ENCODE measurements at regions not wholly inside any gene's neighbourhood (a gene's known extent, or its start where the extent isn't known, plus 50 kb on each side); places are given as distances from the start of the nearest gene placed in this dataset.
"Not testable (repeated sequence)": the region's sequence is repeated elsewhere in the genome, so short reads cannot be mapped to it uniquely, and the experiment has no call there.

DNA sequence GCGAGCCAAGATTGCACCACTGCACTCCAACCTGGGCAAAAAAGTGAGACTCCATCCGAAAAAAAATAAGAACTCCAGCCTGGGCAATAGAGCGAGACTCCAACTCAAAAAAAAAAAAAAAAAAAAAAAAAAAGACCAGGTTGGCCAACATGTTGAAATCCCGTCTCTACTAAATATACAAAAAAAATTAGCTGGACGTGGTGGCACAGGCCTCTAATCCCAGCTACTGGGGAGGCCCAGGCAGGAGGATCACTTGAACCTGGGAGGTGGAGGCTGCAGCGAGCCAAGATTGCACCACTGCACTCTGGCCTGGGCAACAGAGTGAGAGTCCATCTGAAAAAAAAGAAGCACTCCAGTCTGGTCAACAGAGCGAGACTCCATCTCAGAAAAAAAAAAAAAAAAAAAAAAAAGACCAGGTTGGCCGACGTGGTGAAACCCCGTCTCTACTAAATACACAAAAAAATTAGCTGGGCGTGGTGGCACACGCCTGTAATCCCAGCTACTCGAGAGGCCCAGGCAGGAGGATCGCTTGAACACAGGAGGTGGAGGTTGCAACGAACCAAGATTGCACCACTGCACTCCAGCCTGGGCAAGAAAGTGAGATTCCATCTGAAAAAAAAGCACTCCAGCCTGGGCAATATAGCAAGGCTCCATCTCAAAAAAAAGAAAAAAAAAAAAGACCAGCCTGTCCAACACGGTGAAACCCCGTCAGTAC, 1603.7 kb downstream of the RPIA start:
- CTCF ChIA-PET, result interaction anchor here (0.8 kb wide), 1 partner anchor 1207 kb away, joined by 6 read pairs; no protein-coding TSS in a partner anchor
- H3K9me3 ChIP-seq (ENCODE audit: control insufficient read depth, insufficient read depth, low read length), result peaks cover 68% of the 10 kb centered on the region
- H3K27ac ChIP-seq (ENCODE audit: low read depth, low read length); POLR2A ChIA-PET; H3K27me3 ChIP-seq (ENCODE audit: control insufficient read depth, insufficient read depth, low read length); DNase-seq (ENCODE audit: low read depth, low spot score); H3K4me3 ChIP-seq (ENCODE audit: low read depth, low read length): not testable (repeated sequence)

GRCh38 chr2:90296484-90296777, 1605.0 kb downstream of the RPIA start:
- CTCF ChIA-PET; DNase-seq (ENCODE audit: low read depth, low spot score); H3K27me3 ChIP-seq (ENCODE audit: control insufficient read depth, insufficient read depth, low read length); H3K27ac ChIP-seq (ENCODE audit: low read depth, low read length); POLR2A ChIA-PET; H3K4me3 ChIP-seq (ENCODE audit: low read depth, low read length): not testable (repeated sequence)
- peaks cover 55% of the 10 kb centered on the region for H3K9me3 ChIP-seq (ENCODE audit: control insufficient read depth, insufficient read depth, low read length)

- H3K4me3 ChIP-seq (ENCODE audit: low read depth, low read length); CTCF ChIA-PET; H3K27me3 ChIP-seq (ENCODE audit: control insufficient read depth, insufficient read depth, low read length): not testable (repeated sequence)
These were observed 1606.2 kb downstream of the RPIA start for GRCh38 chr2:90297701-90298100.

GRCh38 chr2:90298126-90298755, 1606.8 kb downstream of the RPIA start:
- H3K27ac ChIP-seq (ENCODE audit: low read depth, low read length); H3K4me3 ChIP-seq (ENCODE audit: low read depth, low read length); POLR2A ChIA-PET; CTCF ChIA-PET; DNase-seq (ENCODE audit: low read depth, low spot score); H3K27me3 ChIP-seq (ENCODE audit: control insufficient read depth, insufficient read depth, low read length): not testable (repeated sequence)
- H3K9me3 ChIP-seq (ENCODE audit: control insufficient read depth, insufficient read depth, low read length), result peaks cover 39% of the 10 kb centered on the region

More at GRCh38 chr2:90297701-90298100, 1606.2 kb downstream of the RPIA start:
- H3K27ac ChIP-seq (ENCODE audit: low read depth, low read length); DNase-seq (ENCODE audit: low read depth, low spot score); POLR2A ChIA-PET: not testable (repeated sequence)
- peaks cover 44% of the 10 kb centered on the region for H3K9me3 ChIP-seq (ENCODE audit: control insufficient read depth, insufficient read depth, low read length)

GRCh38 chr2:90298983-90299382, 1607.5 kb downstream of the RPIA start:
- H3K27me3 ChIP-seq (ENCODE audit: control insufficient read depth, insufficient read depth, low read length); DNase-seq (ENCODE audit: low read depth, low spot score); POLR2A ChIA-PET; H3K4me3 ChIP-seq (ENCODE audit: low read depth, low read length); H3K27ac ChIP-seq (ENCODE audit: low read depth, low read length); CTCF ChIA-PET: not testable (repeated sequence)
- H3K9me3 ChIP-seq (ENCODE audit: control insufficient read depth, insufficient read depth, low read length), result peaks cover 33% of the 10 kb centered on the region

DNA sequence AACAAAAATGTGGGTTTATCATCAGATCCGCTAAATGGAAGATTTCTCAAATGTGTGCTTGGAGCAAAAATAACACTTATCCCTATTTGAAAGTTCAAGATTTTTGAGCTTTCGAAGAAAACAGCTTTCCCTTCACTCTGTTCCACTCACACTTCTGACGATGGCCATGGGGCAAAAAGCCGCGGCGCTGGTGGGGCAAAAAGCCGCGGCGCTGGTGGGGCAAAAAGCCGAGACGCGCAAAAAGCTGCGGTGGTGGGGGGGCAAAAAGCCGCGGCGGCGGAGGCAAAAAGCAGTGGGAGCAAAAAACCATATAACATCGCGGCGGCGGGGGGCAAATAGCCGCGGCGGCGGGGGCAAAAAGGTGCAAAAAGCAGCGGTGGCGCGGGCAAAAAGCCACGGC, 1631.5 kb downstream of the RPIA start:
- CTCF ChIA-PET, result interaction anchor here (0.7 to 1.1 kb wide), 2 partner anchors 1156 to 1859 kb away, joined by 3 to 4 read pairs; no protein-coding TSS in a partner anchor
- H3K27ac ChIP-seq (ENCODE audit: low read depth, low read length); POLR2A ChIA-PET; H3K9me3 ChIP-seq (ENCODE audit: control insufficient read depth, insufficient read depth, low read length); DNase-seq (ENCODE audit: low read depth, low spot score): not testable (repeated sequence)
- Histone ChIP-seq H3K27me3 (ENCODE audit: control insufficient read depth, insufficient read depth, low read length) (peaks cover 13% of the 10 kb centered on the region), H3K4me3 (ENCODE audit: low read depth, low read length) (0 out of 2 replicates have a peak overlapping the region, but pooled peaks have one; percentile 10)

GRCh38 chr2:90323612-90324558, 1632.4 kb downstream of the RPIA start:
- DNase-seq (ENCODE audit: low read depth, low spot score); POLR2A ChIA-PET; H3K9me3 ChIP-seq (ENCODE audit: control insufficient read depth, insufficient read depth, low read length); H3K27ac ChIP-seq (ENCODE audit: low read depth, low read length): not testable (repeated sequence)
- CTCF ChIA-PET, result interaction anchor here (1.1 kb wide), 1 partner anchor 1155 kb away, joined by 4 read pairs; no protein-coding TSS in a partner anchor
- Histone ChIP-seq H3K4me3 (ENCODE audit: low read depth, low read length) (peak overlapping the region; percentile 22; the same call in 1 of the 2 replicates), H3K27me3 (ENCODE audit: control insufficient read depth, insufficient read depth, low read length) (peaks cover 13% of the 10 kb centered on the region)

- H3K27me3 ChIP-seq (ENCODE audit: control insufficient read depth, insufficient read depth, low read length), result peaks cover 13% of the 10 kb centered on the region
- POLR2A ChIA-PET; H3K27ac ChIP-seq (ENCODE audit: low read depth, low read length); H3K9me3 ChIP-seq (ENCODE audit: control insufficient read depth, insufficient read depth, low read length); DNase-seq (ENCODE audit: low read depth, low spot score); CTCF ChIA-PET: not testable (repeated sequence)
- peak overlapping the region; percentile 34; the same call in 1 of the 2 replicates for H3K4me3 ChIP-seq (ENCODE audit: low read depth, low read length)
These were observed 1633.2 kb downstream of the RPIA start for GRCh38 chr2:90324672-90325071.

GRCh38 chr2:90325796-90326353, 1634.4 kb downstream of the RPIA start:
- H3K27me3 ChIP-seq (ENCODE audit: control insufficient read depth, insufficient read depth, low read length), result peaks cover 13% of the 10 kb centered on the region
- H3K27ac ChIP-seq (ENCODE audit: low read depth, low read length); POLR2A ChIA-PET; H3K4me3 ChIP-seq (ENCODE audit: low read depth, low read length); DNase-seq (ENCODE audit: low read depth, low spot score); H3K9me3 ChIP-seq (ENCODE audit: control insufficient read depth, insufficient read depth, low read length); CTCF ChIA-PET: not testable (repeated sequence)

DNA sequence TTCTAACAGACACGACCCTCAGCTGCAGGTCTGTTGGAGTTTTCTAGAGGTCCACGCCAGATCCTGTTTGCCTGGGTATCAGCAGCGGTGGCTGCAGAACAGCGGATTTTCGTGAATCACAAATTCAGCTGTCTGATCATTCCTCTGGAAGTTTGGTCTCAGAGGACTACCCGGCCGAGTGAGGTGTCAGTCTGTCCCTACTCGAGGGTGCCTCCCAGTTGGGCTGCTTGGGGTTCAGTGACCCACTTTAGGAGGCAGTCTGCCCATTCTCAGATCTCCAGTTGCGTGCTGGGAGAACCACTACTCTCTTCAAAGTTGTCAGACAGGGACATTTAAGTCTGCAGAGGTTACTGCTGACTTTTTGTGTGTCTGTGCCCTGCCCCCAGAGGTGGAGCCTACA, 1664.1 kb downstream of the RPIA start:
- H3K9me3 ChIP-seq (ENCODE audit: control insufficient read depth, insufficient read depth, low read length); POLR2A ChIA-PET; DNase-seq (ENCODE audit: low read depth, low spot score); H3K4me3 ChIP-seq (ENCODE audit: low read depth, low read length); H3K27ac ChIP-seq (ENCODE audit: low read depth, low read length); CTCF ChIA-PET; H3K27me3 ChIP-seq (ENCODE audit: control insufficient read depth, insufficient read depth, low read length): not testable (repeated sequence)

- H3K9me3 ChIP-seq (ENCODE audit: control insufficient read depth, insufficient read depth, low read length); POLR2A ChIA-PET; H3K4me3 ChIP-seq (ENCODE audit: low read depth, low read length); H3K27ac ChIP-seq (ENCODE audit: low read depth, low read length); H3K27me3 ChIP-seq (ENCODE audit: control insufficient read depth, insufficient read depth, low read length); DNase-seq (ENCODE audit: low read depth, low spot score); CTCF ChIA-PET: not testable (repeated sequence)
These were observed 1667.9 kb downstream of the RPIA start for GRCh38 chr2:90359344-90359743.
